Endothelial cell of hepatic sinusoid (primary cell): ENCODE measurements at regions not wholly inside any gene's neighbourhood (a gene's known extent, or its start where the extent isn't known, plus 50 kb on each side); places are given as distances from the start of the nearest gene placed in this dataset.
"Not testable (repeated sequence)": the region's sequence is repeated elsewhere in the genome, so short reads cannot be mapped to it uniquely, and the experiment has no call there.

Experiments used
- in situ Hi-C: cut with HindIII; loops from 2 replicates; pipeline ENCODE4 v1.10.0; 2017; ENCODE audit warnings: low sequenced_read_pairs

DNA sequence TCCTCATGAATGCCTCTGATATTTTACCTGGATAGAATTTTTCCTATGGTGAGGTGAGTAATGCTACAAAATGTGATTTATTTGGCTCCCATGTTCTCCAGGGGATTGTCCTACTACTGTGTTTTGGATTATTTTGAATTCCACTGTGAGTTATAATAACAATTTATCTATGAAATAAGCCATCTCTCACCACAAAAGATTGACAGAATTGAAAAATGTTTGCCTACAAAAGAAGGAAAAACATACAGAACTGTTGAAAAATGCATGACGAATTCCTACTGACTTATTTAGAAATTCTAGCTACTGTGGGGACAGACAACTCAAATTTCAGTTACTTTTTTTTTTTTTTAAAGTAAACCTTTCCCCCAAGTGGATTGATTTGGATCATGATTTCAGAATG is 463.7 kb upstream of the GRIN3A start:
- in situ Hi-C loops, result no loop called here

DNA sequence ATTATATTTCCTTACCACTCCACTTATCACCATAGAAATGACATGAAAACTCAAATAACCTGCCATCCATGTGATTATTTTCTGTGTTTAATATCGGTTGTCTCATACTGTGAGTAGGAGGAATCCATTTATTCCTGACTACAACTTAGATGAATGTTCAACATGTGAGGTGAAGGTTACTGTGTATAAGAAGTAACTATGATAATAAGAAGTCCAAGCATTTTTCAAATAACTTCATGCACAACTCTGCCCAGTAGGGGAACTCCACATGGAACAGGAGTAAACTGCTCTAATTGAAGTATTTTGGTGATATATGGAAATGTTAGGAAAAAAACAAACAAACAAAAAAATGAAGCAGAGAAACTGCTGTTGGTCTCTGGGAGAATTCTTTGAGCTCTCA is 447.5 kb upstream of the GRIN3A start:
- in situ Hi-C loops, result no loop called here

DNA sequence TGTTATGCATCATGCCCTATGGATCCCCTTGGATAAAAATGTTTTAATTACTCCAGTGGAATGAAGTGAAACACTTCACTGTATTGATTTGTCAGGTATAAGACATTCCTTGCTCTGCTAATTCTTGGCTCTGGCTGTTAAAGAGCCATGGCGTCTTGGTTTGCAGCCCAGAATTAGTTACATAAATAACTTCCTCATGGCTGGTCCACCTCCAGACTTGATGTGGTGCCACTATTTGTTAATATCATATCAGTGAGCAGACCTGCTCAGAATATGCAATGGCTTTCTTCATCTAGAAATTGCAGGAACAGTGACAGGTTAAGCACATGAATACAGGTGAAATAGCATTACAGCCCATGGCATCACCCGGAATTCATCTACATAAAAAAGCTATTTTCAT is 446.9 kb upstream of the GRIN3A start:
- in situ Hi-C loops, result no loop called here

DNA sequence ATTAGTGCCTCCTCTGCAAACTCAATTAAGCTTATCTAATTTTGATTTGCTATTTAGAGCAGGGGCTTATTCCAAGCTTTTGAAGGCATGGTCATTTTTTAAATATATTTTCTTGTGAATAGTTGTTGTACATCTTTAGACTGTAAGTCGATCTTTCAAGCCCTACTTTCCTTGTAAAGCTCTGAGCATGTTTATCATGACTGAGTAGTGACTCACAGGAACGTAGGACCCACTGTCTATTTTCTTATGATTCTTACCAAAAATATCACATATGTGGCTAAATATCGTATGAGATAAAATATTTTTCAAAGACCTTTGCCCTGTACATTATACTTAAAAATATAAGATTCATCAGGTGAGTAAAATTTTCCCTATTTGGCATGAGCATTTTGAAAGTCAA is 440.4 kb upstream of the GRIN3A start:
- in situ Hi-C loops, result no loop called here

DNA sequence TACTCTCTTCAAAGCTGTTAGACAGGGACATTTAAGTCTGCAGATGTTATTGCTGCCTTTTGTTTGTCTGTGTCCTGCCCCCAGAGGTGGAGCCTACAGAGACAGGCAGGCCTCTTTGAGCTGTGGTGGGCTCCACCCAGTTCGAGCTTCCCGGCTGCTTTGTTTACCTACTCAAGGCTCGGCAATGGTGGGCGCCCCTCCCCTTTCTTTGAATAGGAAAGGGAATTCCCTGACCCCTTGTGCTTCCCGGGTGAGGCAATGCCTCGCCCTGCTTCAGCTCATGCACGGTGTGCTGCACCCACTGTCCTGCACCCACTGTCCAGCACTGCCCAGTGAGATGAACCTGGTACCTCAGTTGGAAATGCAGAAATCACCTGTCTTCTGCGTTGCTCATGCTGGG is 435.8 kb upstream of the GRIN3A start:
- in situ Hi-C loops, result not testable (repeated sequence)

DNA sequence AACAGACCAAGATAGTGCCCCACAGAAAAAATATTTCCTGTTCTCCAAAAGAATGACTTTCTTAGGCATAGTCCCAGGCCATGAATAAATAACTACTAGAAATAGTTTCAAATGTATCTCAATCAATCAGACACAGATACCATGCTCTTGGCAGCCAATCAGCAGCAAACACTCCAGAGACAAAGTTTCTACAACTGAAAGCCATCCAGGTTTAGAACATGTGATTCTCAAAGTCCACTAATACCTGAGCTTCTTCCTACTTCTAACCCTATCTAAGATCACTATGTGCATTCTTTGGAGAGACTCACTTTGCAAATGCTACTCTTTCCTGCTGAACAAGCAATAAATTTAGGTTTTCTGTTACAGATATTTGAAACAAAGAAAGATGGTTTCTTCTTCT is 425.8 kb upstream of the GRIN3A start:
- in situ Hi-C loops, result no loop called here

DNA sequence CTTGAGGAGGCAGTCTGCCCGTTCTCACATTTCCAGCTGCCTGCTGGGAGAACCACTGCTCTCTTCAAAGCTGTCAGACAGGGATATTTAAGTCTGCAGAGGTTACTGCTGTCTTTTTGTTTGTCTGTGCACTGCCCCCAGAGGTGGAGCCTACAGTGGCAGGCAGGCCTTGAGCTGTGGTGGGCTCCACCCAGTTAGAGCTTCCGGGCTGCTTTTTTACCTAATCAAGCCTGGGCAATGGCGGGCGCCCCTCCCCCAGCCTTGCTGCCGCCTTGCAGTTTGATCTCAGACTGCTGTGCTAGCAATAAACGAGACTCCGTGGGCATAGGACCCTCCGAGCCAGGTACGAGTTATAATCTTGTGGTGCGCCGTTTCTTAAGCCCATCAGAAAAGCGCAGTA is 414.6 kb upstream of the GRIN3A start:
- in situ Hi-C loops, result not testable (repeated sequence)

DNA sequence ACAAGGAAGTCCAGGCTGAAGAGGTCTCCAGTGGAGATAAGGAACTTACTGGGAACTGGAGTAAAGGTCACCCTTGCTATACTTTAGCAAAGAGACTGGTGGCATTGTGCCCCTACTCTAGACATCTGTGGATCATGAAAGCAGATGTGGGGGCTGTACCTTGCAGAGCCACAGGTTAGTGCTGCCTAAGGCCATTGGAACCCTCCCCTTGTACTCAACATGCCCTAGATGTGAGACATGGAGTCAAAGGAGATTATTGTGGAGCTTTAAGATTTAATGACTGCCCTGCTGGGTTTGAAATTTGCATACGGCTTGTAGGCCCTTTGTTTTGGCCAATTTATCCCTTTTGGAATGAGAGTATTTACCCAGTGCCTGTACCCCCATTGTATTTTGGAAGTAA is 397.3 kb upstream of the GRIN3A start:
- in situ Hi-C loops, result no loop called here

DNA sequence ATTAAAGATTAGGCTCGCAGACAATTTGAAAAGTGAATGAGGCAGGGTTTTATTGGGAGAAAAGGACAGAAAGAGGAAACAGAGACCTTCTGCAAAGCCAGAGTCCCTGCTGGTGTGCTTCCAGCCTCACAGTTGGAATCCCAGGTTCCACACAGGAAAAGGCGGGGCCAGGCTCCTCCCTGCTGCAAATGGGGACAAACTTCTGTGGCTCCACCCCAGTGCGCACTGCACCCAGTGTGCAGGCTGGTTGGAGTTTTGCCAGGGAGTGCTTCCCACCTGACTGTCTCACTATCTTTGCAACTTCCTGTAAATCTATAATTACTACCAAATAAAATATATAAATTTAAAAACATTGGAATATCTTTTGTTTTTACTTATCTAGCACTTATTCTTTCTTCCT is 386.0 kb upstream of the GRIN3A start:
- in situ Hi-C loops, result no loop called here

DNA sequence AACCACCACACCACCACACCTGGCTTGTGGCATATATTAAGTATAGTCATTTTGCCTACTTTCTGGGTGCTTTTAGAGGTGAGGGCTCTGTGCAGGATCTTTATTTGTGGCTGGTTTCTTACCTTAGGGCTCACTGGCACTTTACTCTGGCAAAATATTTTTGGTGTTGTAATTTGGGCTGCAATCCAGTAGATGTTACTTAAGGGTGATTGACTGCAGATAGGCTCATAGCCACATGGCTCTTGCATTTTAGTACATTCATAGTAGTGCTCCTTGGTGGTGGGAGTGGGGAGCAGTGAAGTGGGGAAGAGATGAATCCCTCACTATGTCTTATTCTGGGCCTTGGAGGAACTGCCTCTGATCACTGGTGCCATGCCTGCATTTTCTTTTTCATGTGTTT is 376.1 kb upstream of the GRIN3A start:
- in situ Hi-C loops, result no loop called here

DNA sequence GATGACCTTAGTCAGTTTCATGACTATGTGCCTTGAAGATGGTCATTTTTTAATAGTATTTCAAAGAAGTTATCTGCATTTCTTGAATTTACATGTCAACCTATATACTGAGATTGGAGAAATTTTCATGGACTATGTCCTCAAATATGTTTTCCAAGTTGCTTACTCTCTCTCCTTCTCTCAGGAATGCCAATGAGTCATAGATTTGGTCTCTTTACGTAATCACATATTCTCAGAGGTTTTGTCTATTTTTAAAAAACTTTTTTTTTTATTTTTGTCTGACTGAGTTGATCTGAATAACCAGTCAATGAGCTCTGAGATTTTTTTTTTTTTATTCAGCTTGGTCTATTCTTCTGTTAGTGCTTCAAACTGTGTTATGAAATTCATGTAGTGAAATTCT is 374.7 kb upstream of the GRIN3A start:
- in situ Hi-C loops, result no loop called here

DNA sequence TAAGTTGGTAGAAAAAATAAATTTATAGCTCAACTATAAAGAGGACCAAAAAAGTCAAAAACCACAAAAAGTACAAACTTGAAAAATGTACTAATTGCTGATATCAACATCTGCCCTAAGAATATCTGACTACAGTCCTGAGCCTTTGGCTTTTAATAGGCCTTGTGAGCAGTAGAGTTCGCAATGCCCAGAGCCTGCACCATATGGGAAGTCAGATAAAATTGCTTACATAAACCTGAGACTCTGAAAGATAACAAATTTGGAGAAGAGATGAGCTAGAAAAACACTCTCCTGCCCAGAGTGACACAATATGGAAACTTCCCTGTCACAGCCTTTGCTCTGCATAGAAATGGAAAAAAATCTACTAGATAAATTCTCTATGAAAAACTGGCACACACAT is 368.0 kb upstream of the GRIN3A start:
- in situ Hi-C loops, result no loop called here

DNA sequence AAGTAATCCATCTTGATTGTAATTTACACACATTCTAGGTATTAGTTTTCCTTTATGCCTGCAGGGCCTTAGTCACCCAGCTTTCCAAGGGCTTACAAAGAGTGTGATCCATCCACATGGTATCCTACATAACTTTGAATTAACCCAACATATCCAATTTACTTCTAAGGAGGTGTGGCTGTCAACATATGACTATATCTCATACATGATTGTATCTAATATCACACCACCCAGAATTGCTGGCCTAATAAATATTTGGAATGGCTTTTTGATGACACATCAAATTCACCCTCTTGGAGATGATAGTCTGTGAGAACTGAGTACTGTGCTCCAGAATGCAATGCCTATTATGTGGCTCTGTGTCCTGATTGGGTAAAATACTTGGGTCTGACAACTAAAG is 363.3 kb upstream of the GRIN3A start:
- in situ Hi-C loops, result no loop called here

DNA sequence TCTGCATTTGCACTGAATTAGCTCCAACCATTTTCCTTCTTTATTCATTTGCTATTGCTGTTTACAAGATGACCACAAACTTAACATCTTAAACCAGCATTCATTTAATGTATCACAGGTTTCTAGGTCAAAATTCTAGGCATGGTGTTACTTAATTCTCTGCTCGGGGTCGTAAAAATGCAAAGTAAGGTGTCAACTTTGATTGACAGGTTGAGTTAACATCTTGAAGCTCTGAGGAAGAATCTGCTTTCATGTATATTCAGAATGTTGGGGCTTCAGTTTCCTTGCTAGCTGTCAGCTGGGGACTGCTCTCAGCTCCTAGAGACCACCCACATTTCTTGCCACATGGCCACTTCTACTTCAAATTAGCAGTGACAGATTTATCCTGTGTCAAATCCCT is 348.7 kb upstream of the GRIN3A start:
- in situ Hi-C loops, result no loop called here

DNA sequence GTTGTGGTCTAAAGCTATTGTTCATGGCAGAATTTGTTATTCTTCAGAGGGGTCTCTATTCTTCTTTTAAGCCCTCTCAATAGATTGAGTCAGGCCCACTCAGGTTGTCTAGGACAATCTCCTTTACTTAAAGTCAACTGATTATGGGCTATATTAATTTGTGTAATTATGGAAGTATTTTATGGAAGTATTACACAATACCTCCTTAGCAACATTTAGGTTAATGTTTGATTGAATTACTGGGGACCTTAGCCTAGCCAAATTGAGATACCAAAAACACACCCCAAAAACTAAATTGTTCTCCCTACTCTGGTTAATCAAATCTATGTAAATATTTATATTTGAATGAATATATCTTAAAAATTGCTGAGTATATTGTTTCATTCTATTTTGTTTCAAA is 347.1 kb upstream of the GRIN3A start:
- in situ Hi-C loops, result no loop called here

DNA sequence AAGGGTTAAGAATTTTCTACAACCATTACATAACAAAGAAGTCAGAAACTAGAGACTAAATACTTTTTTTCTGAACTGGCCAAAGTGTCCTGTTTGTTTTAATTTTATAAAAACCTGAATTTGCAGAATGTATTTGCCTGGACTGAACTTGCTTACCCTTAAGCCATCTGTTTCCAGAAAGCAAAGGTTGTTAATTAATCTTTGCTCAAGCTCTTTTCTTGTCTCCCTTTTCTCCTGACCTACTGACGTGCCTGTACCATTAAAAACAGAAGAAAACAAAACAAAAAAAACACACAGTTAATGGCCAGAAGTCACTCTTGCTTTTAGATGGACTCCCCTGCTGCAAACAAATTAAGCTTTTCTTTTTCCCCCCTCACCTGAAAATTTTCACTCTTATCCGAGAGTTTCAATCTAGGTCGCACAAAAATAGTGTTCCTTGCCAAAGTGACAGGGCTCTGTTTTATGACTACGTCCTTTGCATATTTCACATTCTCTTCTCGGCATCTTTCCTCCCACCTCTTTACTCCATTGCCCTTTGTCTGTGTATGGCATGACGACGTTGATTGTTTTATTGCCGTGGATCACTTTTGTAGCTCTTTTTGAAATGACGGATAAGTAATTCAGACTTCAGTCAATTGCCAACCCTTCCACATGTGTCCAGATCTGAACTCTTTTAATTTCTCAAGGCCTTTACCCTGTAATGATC is 333.8 kb upstream of the GRIN3A start:
- in situ Hi-C loops, result no loop called here

DNA sequence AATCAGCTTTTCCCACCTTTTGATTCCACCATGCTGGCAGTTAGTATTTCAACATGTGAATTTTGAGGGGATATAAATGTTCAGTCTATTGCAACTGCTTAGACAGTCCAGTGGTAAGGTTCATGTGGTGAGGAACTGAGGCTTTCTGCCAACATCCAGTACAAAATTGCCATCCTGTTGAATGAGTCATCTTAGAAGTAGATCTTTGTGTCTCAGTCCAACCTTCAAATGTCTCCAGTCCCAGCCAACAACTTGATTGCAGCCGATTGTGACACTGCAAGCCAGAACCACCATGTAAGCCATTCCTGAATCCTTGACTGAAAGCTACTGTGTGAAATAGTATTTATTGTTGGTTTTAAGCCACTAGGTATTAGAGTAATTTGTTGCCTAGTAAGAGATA is 331.5 kb upstream of the GRIN3A start:
- in situ Hi-C loops, result no loop called here

DNA sequence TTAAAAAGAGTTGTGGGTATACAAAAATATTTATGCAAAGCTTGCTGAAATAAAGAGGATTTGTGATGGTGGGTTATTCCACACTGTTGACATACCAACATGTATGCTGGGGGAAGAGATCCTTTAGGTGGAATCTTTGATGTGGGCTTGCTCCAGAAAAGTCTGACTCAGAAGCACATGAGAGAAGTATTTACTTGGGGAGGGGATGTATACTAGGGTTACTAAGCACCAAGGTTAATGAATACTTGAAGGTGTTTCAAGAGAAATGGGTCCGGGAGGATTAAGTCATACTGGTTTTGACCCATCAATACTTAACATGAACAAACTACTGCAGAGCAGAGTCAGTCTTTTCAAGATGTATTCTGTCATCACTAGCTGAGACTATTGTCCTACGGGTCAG is 316.4 kb upstream of the GRIN3A start:
- in situ Hi-C loops, result no loop called here

DNA sequence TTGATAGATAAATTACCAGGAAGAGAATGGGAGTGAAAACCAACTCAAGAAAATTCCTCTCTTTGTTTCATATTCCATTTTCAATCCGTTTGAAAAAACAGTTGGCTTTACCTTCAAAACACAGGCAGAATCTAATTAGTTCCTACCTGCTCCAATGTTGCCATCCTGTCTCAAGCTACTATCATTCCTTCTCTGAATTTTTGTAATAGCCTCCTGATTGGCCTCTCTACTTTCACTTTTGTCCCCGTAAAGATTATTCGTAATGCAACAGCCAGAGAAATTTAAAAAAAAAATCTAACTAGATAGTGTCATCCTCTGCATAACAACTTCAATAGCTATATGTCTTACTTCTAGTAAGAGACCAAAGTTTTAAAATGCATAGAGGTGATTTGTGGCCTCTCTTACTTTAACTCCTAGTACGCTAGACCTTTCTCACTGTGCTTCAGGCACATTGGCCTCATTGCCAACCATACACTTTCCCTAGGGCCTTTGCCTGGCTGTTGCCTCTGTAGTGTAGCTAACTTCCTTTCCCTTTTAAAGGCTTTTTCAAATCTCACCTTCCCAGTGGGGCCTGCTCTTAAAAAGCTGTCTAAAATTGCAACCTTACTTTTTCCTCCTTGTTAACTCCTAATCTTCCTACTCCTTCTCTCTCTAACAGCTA is 311.3 kb upstream of the GRIN3A start:
- in situ Hi-C loops, result no loop called here

DNA sequence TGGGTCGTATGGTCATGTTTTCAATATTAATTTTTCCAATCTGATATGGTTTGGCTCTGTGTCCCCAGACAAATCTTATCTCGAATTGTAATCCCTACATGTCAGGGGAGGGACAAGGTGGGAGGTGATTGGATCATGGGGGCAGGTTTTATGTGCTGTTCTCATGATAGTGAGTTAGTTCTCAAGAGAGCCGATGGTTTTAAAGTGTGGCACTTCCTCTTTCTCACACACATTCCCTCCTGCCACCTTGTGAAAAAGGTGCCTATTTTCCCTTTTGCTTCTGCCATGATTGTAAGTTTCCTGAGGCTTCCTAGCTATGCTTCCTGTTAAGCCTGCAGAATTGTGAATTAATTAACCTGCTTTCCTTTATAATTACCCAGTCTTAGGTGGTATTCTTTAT is 309.1 kb upstream of the GRIN3A start:
- in situ Hi-C loops, result no loop called here

DNA sequence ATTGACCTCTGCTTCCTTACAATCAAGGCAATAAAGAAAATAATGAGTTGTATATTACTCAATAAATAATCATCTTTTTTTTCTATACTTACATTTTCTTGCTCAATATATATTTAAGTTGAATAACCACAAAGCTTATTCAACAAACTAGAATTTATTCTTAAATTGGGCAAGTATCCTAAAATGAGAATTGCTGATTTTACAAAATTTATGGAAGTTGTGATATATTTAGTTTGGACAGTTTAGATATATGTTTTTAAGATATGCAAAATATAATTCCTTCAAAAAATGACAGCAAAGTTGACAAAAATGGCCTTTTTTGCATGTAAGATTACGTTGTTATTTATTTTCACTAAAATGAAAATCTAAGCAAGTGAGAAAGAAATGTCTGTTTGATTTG is 305.7 kb upstream of the GRIN3A start:
- in situ Hi-C loops, result no loop called here

DNA sequence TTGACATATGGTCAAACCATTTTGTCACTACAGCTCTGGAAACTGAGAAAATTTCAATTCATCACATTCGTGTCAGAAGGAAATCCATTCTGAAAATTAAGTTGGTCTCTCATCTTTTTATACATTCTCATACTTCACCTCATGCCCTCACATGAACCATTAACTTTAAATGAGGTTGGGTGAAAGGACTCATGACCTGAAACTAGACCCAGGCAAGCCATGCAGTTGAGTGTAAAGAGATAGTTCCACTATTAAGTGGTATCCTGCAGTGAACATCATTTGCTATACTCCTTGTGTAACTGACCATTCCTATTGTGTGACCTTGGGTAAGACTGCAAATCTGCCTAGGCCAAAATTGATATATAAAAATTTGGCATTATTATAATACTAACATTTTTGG is 299.6 kb upstream of the GRIN3A start:
- in situ Hi-C loops, result no loop called here

DNA sequence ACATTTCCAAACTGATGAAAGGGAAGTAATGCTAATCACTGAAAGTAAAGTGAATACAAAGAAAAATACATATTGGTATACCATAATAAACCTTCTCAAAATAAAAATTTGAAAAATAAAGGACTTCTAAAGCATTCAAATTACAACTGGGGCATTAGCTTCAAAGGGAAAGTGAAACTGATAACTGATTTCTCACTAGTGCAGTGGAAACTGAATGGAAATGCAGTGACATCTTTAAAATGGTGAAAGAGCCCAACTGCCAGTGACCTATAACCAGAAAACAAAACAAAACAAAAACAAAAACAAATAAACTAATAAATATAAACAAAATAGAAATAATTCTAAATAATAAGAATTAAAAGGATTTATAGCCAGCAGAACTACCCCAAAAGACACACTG is 297.5 kb upstream of the GRIN3A start:
- in situ Hi-C loops, result no loop called here
